Heart left ventricle (tissue), 16 donors: ENCODE measurements at regions not wholly inside any gene's neighbourhood (a gene's known extent, or its start where the extent isn't known, plus 50 kb on each side); places are given as distances from the start of the nearest gene placed in this dataset.
"Not testable (repeated sequence)": the region's sequence is repeated elsewhere in the genome, so short reads cannot be mapped to it uniquely, and the experiment has no call there.

Experiments
- ATAC-seq, 4 donors: fragments of 200-7000 bp; cut with Tn5 transposase; one replicate each; pipeline ENCODE4 v1.9.1; 2020 to 2022; ENCODE audit warnings: moderate library complexity in 4 of 4, mild to moderate bottlenecking in 3 of 4, moderate number of reproducible peaks in 1 of 4
- DNase-seq, 5 donors: peaks; one replicate each; pipeline ENCODE4 v3.0.0-alpha.2; 2020
- H3K27ac ChIP-seq, 12 donors: fragments of 200-600 bp; sonication (generic) in 4 of 12; one replicate each; pipeline versions ENCODE4 v1.5.0 to v1.8.0; 2016 to 2022; ENCODE audit warnings: mild to moderate bottlenecking in 2 of 12
- H3K27me3 ChIP-seq, 9 donors: fragments of 200-600 bp; sonication (generic) in 2 of 9; one replicate each; pipeline versions ENCODE4 v1.5.1 to v1.8.0; 2016 to 2022; ENCODE audit warnings: mild to moderate bottlenecking in 3 of 9
- H3K36me3 ChIP-seq, 9 donors: fragments of 200-600 bp; sonication (generic) in 2 of 9; one replicate each; pipeline versions ENCODE4 v1.5.0 to v1.8.0; 2018 to 2022; ENCODE audit warnings: mild to moderate bottlenecking in 2 of 9
- H3K4me1 ChIP-seq, 12 donors: fragments of 200-600 bp; sonication (generic) in 4 of 12; one replicate each; pipeline versions ENCODE4 v1.5.0 to v1.8.0; 2016 to 2022; ENCODE audit warnings: mild to moderate bottlenecking in 3 of 12
- H3K4me3 ChIP-seq, 12 donors: fragments of 200-600 bp; sonication (generic) in 4 of 12; one replicate each; pipeline versions ENCODE4 v1.5.0 to v1.8.0; 2017 to 2022; ENCODE audit warnings: mild to moderate bottlenecking in 9 of 12, moderate library complexity in 4 of 12
- H3K9me3 ChIP-seq, 12 donors: fragments of 200-600 bp; sonication (generic) in 4 of 12; one replicate each; pipeline versions ENCODE4 v1.5.0 to v1.8.0; 2016 to 2022; ENCODE audit warnings: mild to moderate bottlenecking in 1 of 12
- POLR2A ChIP-seq, 2 donors: fragments of 450-650 bp; IDR thresholded peaks; one replicate each; pipeline ENCODE4 v1.6.1; 2017; ENCODE audit warnings: antibody characterized with exemption in 2 of 2, mild to moderate bottlenecking in 2 of 2, moderate library complexity in 2 of 2
- WGBS, 4 donors: extraction: QIAGEN DNeasy Blood & Tissue Kit in 2 of 4; methylation state at CpG; one replicate each; pipeline versions ENCODE4 v1.1.5 to v1.1.7; 2013 to 2018; 5-methylcytosine and 5-hydroxymethylcytosine counted together
- intact Hi-C, 10 donors: fragments of 100-400 bp; cut with DNase I; formaldehyde crosslinking; loops; one replicate each; pipeline versions ENCODE4 v1.11.1 to v1.14.2; 2022
- TF ChIP-seq, protein P1 (sequence below), 12 donors: fragments of 200-600 bp; sonication (generic) in 4 of 12; IDR thresholded peaks; one replicate each; pipeline versions ENCODE4 v1.5.0 to v1.8.0; 2018 to 2022; ENCODE audit warnings: antibody characterized with exemption in 12 of 12, mild to moderate bottlenecking in 5 of 12
- donor health status: ischemic (EF 13 %, LVEDD 7.1; RV severe dilation, severe dysfunction).
- donor health status: healthy with polysubstance abuse.
- donor health status: DM: no; HTN: yes; CAD: no.
- donor health status: DM: no; HTN: no; CAD: no.
- donor health status: ischemic (EF 25% LVEDD 6.9; RV normal size, moderate dysfunction).
- donor health status: ischemic (EF 25% LVEDD 5.7; RV mildly dilated, moderate dysfunction).
- donor health status: healthy.
- donor health status: DM: yes; HTN: yes; CAD: no.
- donor health status: ischemic (EF 35%, LVEDD 5.7; RV mildly dilated, moderate dysfunction).
- donor health status: nonischemic (EF 11% LVEDD 7.7; RV severe dilation, severe dysfunction).
- donor health status: DM: yes; HTN: yes; CAD: no.
- donor health status: PGD.
- donor health status: ischemic (EF 29% LVEDD 5.4; RV normal size, mild dysfunction).
- donor health status: nonischemic (EF 23%, LVEDD 6.1; RV moderate dilation, normal function).

GRCh38 chr2:77578354-77578753, 56.2 kb upstream of the LRRTM4 start:
- TF ChIP-seq POLR2A (IDR thresholded peaks at IDR 0.05): no peak
- TF ChIP-seq, protein P1, sequence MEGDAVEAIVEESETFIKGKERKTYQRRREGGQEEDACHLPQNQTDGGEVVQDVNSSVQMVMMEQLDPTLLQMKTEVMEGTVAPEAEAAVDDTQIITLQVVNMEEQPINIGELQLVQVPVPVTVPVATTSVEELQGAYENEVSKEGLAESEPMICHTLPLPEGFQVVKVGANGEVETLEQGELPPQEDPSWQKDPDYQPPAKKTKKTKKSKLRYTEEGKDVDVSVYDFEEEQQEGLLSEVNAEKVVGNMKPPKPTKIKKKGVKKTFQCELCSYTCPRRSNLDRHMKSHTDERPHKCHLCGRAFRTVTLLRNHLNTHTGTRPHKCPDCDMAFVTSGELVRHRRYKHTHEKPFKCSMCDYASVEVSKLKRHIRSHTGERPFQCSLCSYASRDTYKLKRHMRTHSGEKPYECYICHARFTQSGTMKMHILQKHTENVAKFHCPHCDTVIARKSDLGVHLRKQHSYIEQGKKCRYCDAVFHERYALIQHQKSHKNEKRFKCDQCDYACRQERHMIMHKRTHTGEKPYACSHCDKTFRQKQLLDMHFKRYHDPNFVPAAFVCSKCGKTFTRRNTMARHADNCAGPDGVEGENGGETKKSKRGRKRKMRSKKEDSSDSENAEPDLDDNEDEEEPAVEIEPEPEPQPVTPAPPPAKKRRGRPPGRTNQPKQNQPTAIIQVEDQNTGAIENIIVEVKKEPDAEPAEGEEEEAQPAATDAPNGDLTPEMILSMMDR (IDR thresholded peaks at IDR 0.05): no peak
- ATAC-seq: no peak
- no peaks in the 10 kb centered on the region for H3K4me1 ChIP-seq
- no peaks in the 10 kb centered on the region for H3K36me3 ChIP-seq
- DNase-seq: no peak
- no peak overlapping the region for H3K27ac ChIP-seq
- H3K4me3 ChIP-seq: no peak overlapping the region
- H3K27me3 ChIP-seq: no peaks in the 10 kb centered on the region
- intact Hi-C loops: loop anchor here in 1 of 10 donors (10.0 kb wide), 1 partner anchor 646 kb away; no protein-coding TSS in a partner anchor
- peaks cover 0 to 14% (median 0%) of the 10 kb centered on the region in 12 donors for H3K9me3 ChIP-seq

GRCh38 chr2:77579076-77579769, 57.0 kb upstream of the LRRTM4 start:
- 63 to 70% (median 67%) methylated on average over 3 of the region's 3 CpGs for WGBS, 4 donors
- no peak overlapping the region for H3K4me3 ChIP-seq
- H3K27me3 ChIP-seq: no peaks in the 10 kb centered on the region
- H3K27ac ChIP-seq: no peak overlapping the region
- intact Hi-C loops: loop anchor here in 1 of 10 donors (10.0 kb wide), 1 partner anchor 646 kb away; no protein-coding TSS in a partner anchor
- DNase-seq (no peak), ATAC-seq (no peak)
- TF ChIP-seq POLR2A (IDR thresholded peaks at IDR 0.05): no peak
- TF ChIP-seq, protein P1 (IDR thresholded peaks at IDR 0.05): no peak
- H3K36me3 ChIP-seq: no peaks in the 10 kb centered on the region
- H3K9me3 ChIP-seq: peaks cover 0 to 20% (median 0%) of the 10 kb centered on the region in 12 donors
- H3K4me1 ChIP-seq: no peaks in the 10 kb centered on the region

DNA sequence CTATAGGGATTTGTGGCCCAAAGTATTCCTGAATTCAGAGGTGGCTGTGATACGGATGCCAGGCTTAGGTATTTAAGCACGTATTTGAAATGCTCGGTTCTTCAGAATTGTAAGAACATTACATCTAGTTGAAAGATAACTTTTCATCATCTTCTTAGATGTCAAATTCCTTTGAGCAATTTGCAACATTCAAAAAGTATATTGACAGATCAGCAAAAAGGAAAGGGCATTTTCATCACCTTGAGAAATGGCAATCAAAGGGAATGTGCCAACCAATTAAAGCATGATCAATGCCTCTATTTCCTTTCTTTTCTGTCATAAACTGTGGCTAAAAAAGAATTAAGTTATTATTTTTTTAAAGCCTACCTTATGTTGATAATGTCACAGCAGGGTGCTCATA, 66.3 kb upstream of the LRRTM4 start:
- no peaks in the 10 kb centered on the region for H3K4me1 ChIP-seq
- intact Hi-C loops: no loop called here
- H3K36me3 ChIP-seq: no peaks in the 10 kb centered on the region
- WGBS, 4 donors: 84 to 90% (median 87%) methylated on average over 3 of the region's 3 CpGs
- H3K27me3 ChIP-seq: no peaks in the 10 kb centered on the region
- H3K9me3 ChIP-seq: peaks cover 0 to 5% (median 0%) of the 10 kb centered on the region in 12 donors
- H3K27ac ChIP-seq: no peak overlapping the region
- DNase-seq (no peak), ATAC-seq (no peak)
- no peak overlapping the region for H3K4me3 ChIP-seq
- no peak for TF ChIP-seq POLR2A (IDR thresholded peaks at IDR 0.05)

DNA sequence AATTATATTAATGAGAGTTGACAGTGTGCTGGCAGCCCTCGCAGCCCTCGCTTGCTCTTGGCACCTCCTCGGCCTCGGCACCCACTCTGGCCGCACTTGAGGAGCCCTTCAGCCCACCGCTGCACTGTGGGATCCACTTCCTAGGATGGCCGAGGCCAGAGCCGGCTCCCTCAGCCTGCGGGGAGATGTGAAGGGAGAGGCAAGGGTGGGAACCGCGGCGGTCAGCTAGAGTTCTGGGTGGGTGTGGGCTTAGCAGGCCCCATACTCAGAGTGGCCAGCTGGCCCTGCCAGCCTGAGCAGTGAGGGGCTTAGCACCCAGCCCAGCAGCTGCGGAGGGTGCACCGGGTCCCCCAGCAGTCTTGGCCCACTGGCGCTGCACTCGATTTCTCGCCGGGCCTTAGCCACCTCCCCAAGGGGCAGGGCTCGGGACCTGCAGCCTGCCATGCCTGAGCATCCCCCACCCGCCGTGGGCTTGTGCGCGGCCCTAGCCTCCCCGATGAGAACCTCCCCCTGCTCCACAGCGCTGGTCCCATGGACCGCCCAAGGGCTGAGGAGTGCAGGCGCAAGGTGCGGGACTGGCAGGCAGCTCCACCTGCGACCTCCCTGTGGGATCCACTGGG, 68.2 kb upstream of the LRRTM4 start:
- 94 to 96% (median 95%) methylated on average over 23 to 29 of the region's 29 CpGs for WGBS, 4 donors
- intact Hi-C loops: no loop called here
- ATAC-seq (no peak), DNase-seq (no peak)
- H3K27me3 ChIP-seq: no peaks in the 10 kb centered on the region
- H3K9me3 ChIP-seq: no peaks in the 10 kb centered on the region
- no peak overlapping the region for H3K4me3 ChIP-seq
- no peaks in the 10 kb centered on the region for H3K36me3 ChIP-seq
- TF ChIP-seq, protein P1 (IDR thresholded peaks at IDR 0.05): no peak
- TF ChIP-seq POLR2A (IDR thresholded peaks at IDR 0.05): no peak
- no peaks in the 10 kb centered on the region for H3K4me1 ChIP-seq
- H3K27ac ChIP-seq: no peak overlapping the region

- H3K4me1 ChIP-seq, H3K27ac ChIP-seq, H3K9me3 ChIP-seq, DNase-seq, H3K27me3 ChIP-seq, H3K36me3 ChIP-seq, ATAC-seq, intact Hi-C loops, H3K4me3 ChIP-seq: not testable (repeated sequence)
- WGBS, 4 donors: 81 to 91% (median 83%) methylated on average over 19 to 24 of the region's 24 CpGs
Measured at GRCh38 chr2:77592955-77593354, 70.8 kb upstream of the LRRTM4 start.
